Suprapubic skin (tissue), 4 donors: ENCODE measurements at regions not wholly inside any gene's neighbourhood (a gene's known extent, or its start where the extent isn't known, plus 50 kb on each side); places are given as distances from the start of the nearest gene placed in this dataset.

Experiments
- EP300 ChIP-seq: sonication (generic); formaldehyde crosslinking; IDR thresholded peaks from one replicate; pipeline ENCODE4 v1.6.1; 2017; ENCODE audit warnings: antibody characterized with exemption
- POLR2A ChIP-seq, 2 donors: fragments of 450-650 bp; IDR thresholded peaks; one replicate each; pipeline ENCODE4 v1.6.1; 2017; ENCODE audit warnings: antibody characterized with exemption in 2 of 2, mild to moderate bottlenecking in 2 of 2, moderate library complexity in 2 of 2
- POLR2AphosphoS5 ChIP-seq, 3 donors: sonication (generic); formaldehyde crosslinking; IDR thresholded peaks; one replicate each; pipeline ENCODE4 v1.6.1; 2017; ENCODE audit warnings: antibody characterized with exemption in 3 of 3
- TF ChIP-seq, protein P1 (sequence below), 2 donors: fragments of 200-600 bp in 1 of 2; fragments of 450-650 bp in 1 of 2; sonication (generic) in 1 of 2; IDR thresholded peaks; one replicate each; pipeline ENCODE4 v1.5.1; 2016 to 2019; ENCODE audit warnings: antibody characterized with exemption in 2 of 2, mild to moderate bottlenecking in 1 of 2, moderate library complexity in 1 of 2

DNA sequence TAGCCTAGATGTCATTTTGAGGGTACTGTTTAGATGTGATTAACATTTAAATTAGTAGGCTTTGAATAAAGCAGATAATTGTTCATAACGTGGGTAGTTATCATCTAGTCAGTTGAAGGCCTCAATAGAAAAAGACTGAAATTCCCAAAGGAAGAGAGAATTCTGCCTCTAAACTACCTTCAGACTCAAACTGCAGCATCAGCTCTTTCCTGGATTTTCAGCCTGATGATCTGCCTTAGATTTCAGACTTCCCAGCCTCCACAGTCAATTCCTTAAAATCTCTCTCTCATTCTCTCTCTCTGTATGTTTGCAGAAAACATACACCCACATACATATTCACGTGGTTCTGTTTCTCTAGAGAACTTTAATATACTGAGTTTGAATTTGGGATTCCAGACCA lies 58.0 kb upstream of the MBNL1 start:
- TF ChIP-seq, protein P1, sequence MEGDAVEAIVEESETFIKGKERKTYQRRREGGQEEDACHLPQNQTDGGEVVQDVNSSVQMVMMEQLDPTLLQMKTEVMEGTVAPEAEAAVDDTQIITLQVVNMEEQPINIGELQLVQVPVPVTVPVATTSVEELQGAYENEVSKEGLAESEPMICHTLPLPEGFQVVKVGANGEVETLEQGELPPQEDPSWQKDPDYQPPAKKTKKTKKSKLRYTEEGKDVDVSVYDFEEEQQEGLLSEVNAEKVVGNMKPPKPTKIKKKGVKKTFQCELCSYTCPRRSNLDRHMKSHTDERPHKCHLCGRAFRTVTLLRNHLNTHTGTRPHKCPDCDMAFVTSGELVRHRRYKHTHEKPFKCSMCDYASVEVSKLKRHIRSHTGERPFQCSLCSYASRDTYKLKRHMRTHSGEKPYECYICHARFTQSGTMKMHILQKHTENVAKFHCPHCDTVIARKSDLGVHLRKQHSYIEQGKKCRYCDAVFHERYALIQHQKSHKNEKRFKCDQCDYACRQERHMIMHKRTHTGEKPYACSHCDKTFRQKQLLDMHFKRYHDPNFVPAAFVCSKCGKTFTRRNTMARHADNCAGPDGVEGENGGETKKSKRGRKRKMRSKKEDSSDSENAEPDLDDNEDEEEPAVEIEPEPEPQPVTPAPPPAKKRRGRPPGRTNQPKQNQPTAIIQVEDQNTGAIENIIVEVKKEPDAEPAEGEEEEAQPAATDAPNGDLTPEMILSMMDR (IDR thresholded peaks at IDR 0.05) = no peak
- TF ChIP-seq POLR2A (IDR thresholded peaks at IDR 0.05) (no peak), POLR2AphosphoS5 (IDR thresholded peaks at IDR 0.05) (no peak), EP300 (no peak)
